PC-9 (cell line): ENCODE measurements at regions not wholly inside any gene's neighbourhood (a gene's known extent, or its start where the extent isn't known, plus 50 kb on each side); places are given as distances from the start of the nearest gene placed in this dataset.

Experiments used
- BruUV-seq: library from RNA; stranded (reverse); fragments of 400-500 nt; replicated peaks from 2 replicates; lab custom pipeline; 2021; lab: Mats Ljungman, UMichigan
- CTCF ChIA-PET: fragments of 300-600 bp; sonication (Branson Sonifier 250); formaldehyde crosslinking; loops from one replicate; lab custom pipeline; 2022; ENCODE audit warnings: antibody characterized with exemption; lab: Charles Lee
- POLR2A ChIA-PET: fragments of 300-600 bp; sonication (Branson Sonifier 250); formaldehyde crosslinking; loops from one replicate; lab custom pipeline; 2022; ENCODE audit warnings: antibody characterized with exemption; ENCODE audit not compliant: unreplicated experiment; lab: Charles Lee
- DNase-seq, 2 experiments: peaks; one replicate each; pipeline versions ENCODE4 v3.0.0 to v3.0.0-alpha.2; 2015 to 2022; ENCODE audit warnings: mixed read lengths in 1 of 2
- H2AFZ ChIP-seq: fragments of 200-600 bp; sonication (generic); 2 replicates; pipeline ENCODE4 v1.8.1; 2017; ENCODE audit warnings: antibody characterized with exemption
- H3F3A ChIP-seq: fragments of 200-600 bp; sonication (generic); 2 replicates; pipeline ENCODE4 v1.8.1; 2017; ENCODE audit warnings: antibody characterized with exemption, mild to moderate bottlenecking, low read depth; ENCODE audit not compliant: insufficient read depth
- H3K27ac ChIP-seq: fragments of 200-600 bp; sonication (generic); 2 replicates; pipeline ENCODE4 v1.6.1; 2016; ENCODE audit warnings: mixed run types
- H3K27me3 ChIP-seq: fragments of 200-600 bp; sonication (generic); 2 replicates; pipeline ENCODE4 v1.6.1; 2016; ENCODE audit warnings: low read depth, mixed run types; ENCODE audit not compliant: insufficient read depth
- H3K36me3 ChIP-seq: fragments of 200-600 bp; sonication (generic); 2 replicates; pipeline ENCODE4 v1.6.1; 2016; ENCODE audit warnings: low read depth, mixed run types
- H3K4me1 ChIP-seq: fragments of 200-600 bp; sonication (generic); replicated peaks from 2 replicates; pipeline ENCODE4 v1.6.1; 2016; ENCODE audit warnings: mixed run types; ENCODE audit not compliant: insufficient read depth
- H3K4me2 ChIP-seq: fragments of 200-600 bp; sonication (generic); 2 replicates; pipeline ENCODE4 v1.6.1; 2017; ENCODE audit warnings: mixed run types
- H3K4me3 ChIP-seq: fragments of 200-600 bp; sonication (generic); 2 replicates; pipeline ENCODE4 v1.6.1; 2016; ENCODE audit warnings: mixed run types
- H3K79me2 ChIP-seq: fragments of 200-600 bp; sonication (generic); 2 replicates; pipeline ENCODE4 v1.6.1; 2017; ENCODE audit warnings: low read depth, mixed run types
- H3K9me2 ChIP-seq: fragments of 200-600 bp; sonication (generic); 2 replicates; pipeline ENCODE4 v1.8.1; 2017; ENCODE audit warnings: mild to moderate bottlenecking; ENCODE audit not compliant: insufficient read depth
- H3K9me3 ChIP-seq: fragments of 200-600 bp; sonication (generic); 2 replicates; pipeline ENCODE4 v1.8.1; 2016; ENCODE audit warnings: low read depth; ENCODE audit not compliant: insufficient read depth
- H4K20me1 ChIP-seq: fragments of 200-600 bp; sonication (generic); 2 replicates; pipeline ENCODE4 v1.8.1; 2017; ENCODE audit not compliant: insufficient read depth
- EZH2 ChIP-seq: fragments of 200-600 bp; sonication (generic); IDR thresholded peaks from 2 replicates; pipeline ENCODE4 v1.8.0; 2017; ENCODE audit warnings: antibody characterized with exemption, low read depth
- intact Hi-C: fragments of 100-400 bp; cut with micrococcal nuclease; formaldehyde crosslinking; loops from one replicate; pipeline ENCODE4 v1.10.0; 2022; ENCODE audit not compliant: unreplicated experiment
- TF ChIP-seq, protein P1 (sequence below): fragments of 200-600 bp; sonication (generic); conservative IDR thresholded peaks from 2 replicates; pipeline ENCODE4 v1.6.1; 2017; ENCODE audit warnings: mixed run types, antibody characterized with exemption, mild to moderate bottlenecking, moderate library complexity

DNA sequence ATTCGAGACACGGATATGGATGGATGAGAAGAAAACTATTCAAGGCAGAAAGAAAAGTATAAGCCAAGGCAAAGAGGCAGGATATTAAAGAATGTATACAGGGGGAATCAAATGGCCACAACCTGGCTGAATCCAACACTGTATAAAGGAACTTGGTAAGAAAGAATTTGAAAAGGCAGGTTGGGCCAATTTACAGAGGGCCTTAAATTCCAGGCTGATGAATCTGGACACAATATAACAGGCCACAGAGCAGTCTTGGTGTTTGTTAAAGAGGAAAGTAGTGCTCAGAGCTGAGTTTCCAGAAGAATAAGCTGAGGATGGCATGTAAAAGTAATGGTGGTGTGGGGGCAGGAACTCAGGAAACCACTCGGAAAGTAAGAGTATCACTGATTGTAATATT lies 72.3 kb upstream of the POU2AF2 start:
- ChIA-PET CTCF (no interaction called here), POLR2A (no interaction called here)
- no peak for TF ChIP-seq EZH2
- TF ChIP-seq, protein P1, sequence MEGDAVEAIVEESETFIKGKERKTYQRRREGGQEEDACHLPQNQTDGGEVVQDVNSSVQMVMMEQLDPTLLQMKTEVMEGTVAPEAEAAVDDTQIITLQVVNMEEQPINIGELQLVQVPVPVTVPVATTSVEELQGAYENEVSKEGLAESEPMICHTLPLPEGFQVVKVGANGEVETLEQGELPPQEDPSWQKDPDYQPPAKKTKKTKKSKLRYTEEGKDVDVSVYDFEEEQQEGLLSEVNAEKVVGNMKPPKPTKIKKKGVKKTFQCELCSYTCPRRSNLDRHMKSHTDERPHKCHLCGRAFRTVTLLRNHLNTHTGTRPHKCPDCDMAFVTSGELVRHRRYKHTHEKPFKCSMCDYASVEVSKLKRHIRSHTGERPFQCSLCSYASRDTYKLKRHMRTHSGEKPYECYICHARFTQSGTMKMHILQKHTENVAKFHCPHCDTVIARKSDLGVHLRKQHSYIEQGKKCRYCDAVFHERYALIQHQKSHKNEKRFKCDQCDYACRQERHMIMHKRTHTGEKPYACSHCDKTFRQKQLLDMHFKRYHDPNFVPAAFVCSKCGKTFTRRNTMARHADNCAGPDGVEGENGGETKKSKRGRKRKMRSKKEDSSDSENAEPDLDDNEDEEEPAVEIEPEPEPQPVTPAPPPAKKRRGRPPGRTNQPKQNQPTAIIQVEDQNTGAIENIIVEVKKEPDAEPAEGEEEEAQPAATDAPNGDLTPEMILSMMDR = no peak

DNA sequence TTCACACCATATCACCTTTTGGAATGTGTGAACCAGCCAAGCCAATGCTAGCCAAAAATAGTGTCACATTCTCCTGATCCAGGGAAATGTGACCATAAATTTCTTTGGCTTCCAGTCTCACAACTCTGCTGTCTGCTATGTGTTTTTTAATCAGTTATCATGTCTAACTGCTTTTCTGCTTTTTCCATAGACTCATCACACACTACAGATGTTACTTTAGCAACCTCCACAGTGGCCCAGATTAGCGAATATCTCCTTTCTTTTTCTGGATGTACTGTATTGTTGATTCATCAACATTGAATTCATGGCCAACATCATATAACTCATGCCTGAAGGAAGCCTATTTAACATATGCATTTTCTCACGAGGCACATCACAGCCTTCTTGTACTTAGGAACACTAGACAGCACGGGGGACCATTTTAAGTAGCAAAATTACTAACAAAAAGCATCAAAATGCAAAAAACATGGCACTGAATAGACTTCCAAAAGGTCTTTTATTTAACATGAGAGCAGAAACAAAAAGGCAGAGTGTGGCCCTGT lies 73.1 kb upstream of the POU2AF2 start:
- Histone ChIP-seq H3K4me3 (no peak overlapping the region), H3K36me3 (no peaks in the 10 kb centered on the region), H2AFZ (no peak overlapping the region), H3K27me3 (no peaks in the 10 kb centered on the region), H3F3A (no peaks in the 10 kb centered on the region), H3K9me2 (no peaks in the 10 kb centered on the region), H3K4me2 (peak overlapping the region; percentile 41; the same call in 1 of the 2 replicates), H3K27ac (no peak overlapping the region), H4K20me1 (no peaks in the 10 kb centered on the region), H3K4me1 (peaks cover 16% of the 10 kb centered on the region; the same call in 1 of the 2 replicates), H3K9me3 (no peaks in the 10 kb centered on the region), H3K79me2 (no peaks in the 10 kb centered on the region)
- no peak for DNase-seq
- CTCF ChIA-PET = no interaction called here
- BruUV-seq = no TSS peak
- POLR2A ChIA-PET = no interaction called here
- intact Hi-C loops = no loop called here
- TF ChIP-seq, protein P1 = no peak
- no peak for TF ChIP-seq EZH2

More for the DNA sequence above, 72.3 kb upstream of the POU2AF2 start:
- Histone ChIP-seq H4K20me1 (no peaks in the 10 kb centered on the region), H3K4me3 (no peak overlapping the region), H3K4me2 (no peak overlapping the region), H3K27ac (no peak overlapping the region), H3K9me3 (no peaks in the 10 kb centered on the region), H3K79me2 (no peaks in the 10 kb centered on the region), H2AFZ (no peak overlapping the region), H3K4me1 (peaks cover 16% of the 10 kb centered on the region; the same call in 1 of the 2 replicates), H3K36me3 (no peaks in the 10 kb centered on the region), H3K27me3 (no peaks in the 10 kb centered on the region), H3K9me2 (no peaks in the 10 kb centered on the region), H3F3A (no peaks in the 10 kb centered on the region)
- no TSS peak for BruUV-seq
- intact Hi-C loops = no loop called here
- no peak for DNase-seq

DNA sequence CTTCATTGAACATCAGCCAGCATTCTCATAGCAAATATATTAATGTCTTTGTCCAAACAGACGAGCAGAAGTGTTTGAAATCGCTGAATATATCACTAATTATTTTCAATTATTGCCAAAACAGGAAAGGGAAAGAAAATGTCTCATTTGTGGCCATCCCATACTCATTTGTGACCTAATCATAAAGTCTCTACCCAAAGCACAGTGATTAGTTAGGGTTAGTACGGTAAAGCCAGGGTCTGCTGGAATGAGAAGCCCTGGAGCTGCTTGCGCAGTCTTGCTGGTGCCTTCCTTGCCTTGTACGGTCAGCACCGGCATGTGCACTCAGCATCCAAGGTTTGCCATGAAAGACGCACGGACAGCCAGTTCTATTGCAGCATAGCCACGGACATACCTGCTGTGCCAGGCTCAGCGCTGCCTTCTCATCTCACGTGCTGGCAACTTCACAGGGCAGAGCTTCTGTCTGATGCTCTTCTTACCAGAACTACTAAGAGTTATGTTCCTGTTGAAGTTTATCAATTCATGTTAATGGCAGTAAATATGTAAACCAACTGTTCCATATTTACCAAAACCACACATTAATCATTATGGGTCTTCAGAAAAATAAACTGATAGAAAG lies 74.7 kb upstream of the POU2AF2 start:
- Histone ChIP-seq H3K27me3 (no peaks in the 10 kb centered on the region), H3K27ac (no peak overlapping the region), H2AFZ (no peak overlapping the region), H4K20me1 (no peaks in the 10 kb centered on the region), H3K36me3 (no peaks in the 10 kb centered on the region), H3K9me2 (no peaks in the 10 kb centered on the region), H3K4me2 (no peak overlapping the region), H3K4me3 (no peak overlapping the region), H3K4me1 (peaks cover 16% of the 10 kb centered on the region; the same call in 1 of the 2 replicates), H3K79me2 (no peaks in the 10 kb centered on the region), H3F3A (no peaks in the 10 kb centered on the region), H3K9me3 (no peaks in the 10 kb centered on the region)
- intact Hi-C loops = no loop called here
- no TSS peak for BruUV-seq
- ChIA-PET CTCF (no interaction called here), POLR2A (no interaction called here)
- TF ChIP-seq EZH2 = no peak
- TF ChIP-seq, protein P1 = no peak
- no peak for DNase-seq
